IMR-90 (cell line): ENCODE measurements at regions not wholly inside any gene's neighbourhood (a gene's known extent, or its start where the extent isn't known, plus 50 kb on each side); places are given as distances from the start of the nearest gene placed in this dataset.

Source experiments
- ATAC-seq: fragments of 200-7000 bp; cut with Tn5 transposase; 2 replicates; pipeline ENCODE4 v1.9.1; 2020; ENCODE audit warnings: low read depth, mild to moderate bottlenecking, moderate library complexity
- BruUV-seq: library from RNA; stranded (reverse); fragments of 400-500 nt; replicated peaks from 2 replicates; lab custom pipeline; 2021; lab: Mats Ljungman, UMichigan
- CTCF ChIA-PET: fragments of 300-600 bp; formaldehyde crosslinking; extraction: SDS; loops from one replicate; lab custom pipeline; 2021; ENCODE audit warnings: antibody characterized with exemption; lab: Yijun Ruan, JAX
- POLR2A ChIA-PET: fragments of 300-600 bp; sonication (Branson Sonifier 250); formaldehyde crosslinking; loops from one replicate; lab custom pipeline; 2022; ENCODE audit warnings: antibody characterized with exemption; ENCODE audit not compliant: unreplicated experiment; lab: Charles Lee
- DNase-seq: peaks from one replicate; pipeline ENCODE4 v3.0.0; 2013
- H2AFZ ChIP-seq: replicated peaks from 2 replicates; pipeline ENCODE3; 2013; ENCODE audit warnings: low read length, mild to moderate bottlenecking; ENCODE audit not compliant: poor library complexity
- H2AK5ac ChIP-seq: 2 replicates; pipeline ENCODE4 v1.6.1; 2013; ENCODE audit warnings: low read depth, low read length, inconsistent platforms
- H2AK9ac ChIP-seq: replicated peaks from 2 replicates; pipeline ENCODE3; 2013; ENCODE audit warnings: mild to moderate bottlenecking, low read depth, low read length, moderate library complexity; ENCODE audit not compliant: poor library complexity
- H2BK120ac ChIP-seq: 2 replicates; pipeline ENCODE4 v1.6.1; 2013; ENCODE audit warnings: low read depth, low read length, inconsistent platforms
- H2BK15ac ChIP-seq: 3 replicates; pipeline ENCODE4 v1.6.1; 2013; ENCODE audit warnings: low read depth, low read length, inconsistent platforms
- H2BK20ac ChIP-seq: 2 replicates; pipeline ENCODE4 v1.6.1; 2013; ENCODE audit warnings: low read depth, mild to moderate bottlenecking, inconsistent platforms, low read length, moderate library complexity
- H2BK5ac ChIP-seq: 2 replicates; pipeline ENCODE4 v1.6.1; 2013; ENCODE audit warnings: mild to moderate bottlenecking, low read depth, low read length, inconsistent platforms; ENCODE audit not compliant: poor library complexity, severe bottlenecking
- H3K14ac ChIP-seq: replicated peaks from 2 replicates; pipeline ENCODE4 v1.6.1; 2013; ENCODE audit warnings: low read depth, low read length, inconsistent platforms
- H3K18ac ChIP-seq: 2 replicates; pipeline ENCODE4 v1.6.1; 2013; ENCODE audit warnings: low read depth, low read length, control low read depth
- H3K23ac ChIP-seq: 2 replicates; pipeline ENCODE4 v1.6.1; 2013; ENCODE audit warnings: low read depth, low read length, inconsistent platforms
- H3K27ac ChIP-seq: 2 replicates; pipeline ENCODE4 v1.5.1; 2013; ENCODE audit warnings: mild to moderate bottlenecking, control low read depth, low read length; ENCODE audit not compliant: insufficient read depth
- H3K27me3 ChIP-seq: 2 replicates; pipeline ENCODE4 v1.6.1; 2013; ENCODE audit warnings: low read length; ENCODE audit not compliant: control insufficient read depth, insufficient read depth
- H3K36me3 ChIP-seq: 2 replicates; pipeline ENCODE4 v1.6.1; 2013; ENCODE audit warnings: low read length, mixed read lengths; ENCODE audit not compliant: control insufficient read depth, insufficient read depth
- H3K4ac ChIP-seq: 2 replicates; pipeline ENCODE4 v1.6.1; 2013; ENCODE audit warnings: low read depth, low read length, inconsistent platforms
- H3K4me1 ChIP-seq: 2 replicates; pipeline ENCODE4 v1.6.1; 2013; ENCODE audit warnings: low read length, mixed read lengths; ENCODE audit not compliant: control insufficient read depth, insufficient read depth
- H3K4me2 ChIP-seq: 2 replicates; pipeline ENCODE4 v1.6.1; 2013; ENCODE audit warnings: low read depth, mild to moderate bottlenecking, control low read depth, low read length, moderate library complexity
- H3K4me3 ChIP-seq: 2 replicates; pipeline ENCODE4 v1.5.1; 2013; ENCODE audit warnings: low read depth, mild to moderate bottlenecking, control low read depth, low read length, moderate library complexity; ENCODE audit not compliant: insufficient read depth
- H3K56ac ChIP-seq: 2 replicates; pipeline ENCODE4 v1.6.1; 2013; ENCODE audit warnings: low read length, inconsistent platforms; ENCODE audit not compliant: insufficient read depth; ENCODE audit errors: extremely low read depth
- H3K79me1 ChIP-seq, 2 experiments: 2 replicates each; pipeline ENCODE4 v1.6.1; 2013; ENCODE audit warnings: low read length in 2 of 2, inconsistent platforms in 1 of 2, low read depth in 1 of 2
- H3K9ac ChIP-seq: 2 replicates; pipeline ENCODE4 v1.6.1; 2013; ENCODE audit warnings: low read depth, low read length, control low read depth
- H3K9me1 ChIP-seq: 2 replicates; pipeline ENCODE4 v1.6.1; 2013; ENCODE audit warnings: low read length, inconsistent platforms; ENCODE audit not compliant: insufficient read depth
- H3K9me3 ChIP-seq: 2 replicates; pipeline ENCODE4 v1.6.1; 2013; ENCODE audit warnings: low read length; ENCODE audit not compliant: control insufficient read depth, insufficient read depth
- H4K20me1 ChIP-seq: 2 replicates; pipeline ENCODE4 v1.6.1; 2013; ENCODE audit warnings: low read length, inconsistent platforms; ENCODE audit not compliant: insufficient read depth
- H4K5ac ChIP-seq: 2 replicates; pipeline ENCODE4 v1.6.1; 2013; ENCODE audit warnings: mild to moderate bottlenecking, low read depth, low read length, control low read depth
- H4K8ac ChIP-seq, 2 experiments: 2 replicates each; pipeline ENCODE4 v1.6.1; 2013; ENCODE audit warnings: low read depth in 2 of 2, low read length in 2 of 2, control low read depth in 1 of 2, inconsistent platforms in 1 of 2
- H4K91ac ChIP-seq: 2 replicates; pipeline ENCODE4 v1.6.1; 2013; ENCODE audit warnings: low read depth, low read length, inconsistent platforms; ENCODE audit not compliant: insufficient read depth
- BHLHE40 ChIP-seq: fragments of 150-350 bp; IDR thresholded peaks from 2 replicates; pipeline ENCODE4 v1.6.1; 2016; ENCODE audit warnings: mild to moderate bottlenecking, low read depth, low read length
- CTCF ChIP-seq: conservative IDR thresholded peaks from 2 replicates; pipeline ENCODE4 v1.5.1; 2012; ENCODE audit warnings: mild to moderate bottlenecking, low read depth, low read length, improper control_type of control experiment
- FOS ChIP-seq: fragments of 150-350 bp; IDR thresholded peaks from 2 replicates; pipeline ENCODE4 v1.6.1; 2016; ENCODE audit warnings: low read depth, low read length
- RCOR1 ChIP-seq: IDR thresholded peaks from 2 replicates; pipeline ENCODE4 v1.6.1; 2012; ENCODE audit warnings: mild to moderate bottlenecking, low read length, improper control_type of control experiment; ENCODE audit not compliant: insufficient replicate concordance
- WGBS, 2 experiments: methylation state at CpG; one replicate each; pipeline versions ENCODE4 v1.1.5 to v1.1.7; 2013; ENCODE audit warnings: missing lambda C conversion rate in 2 of 2; ENCODE audit not compliant: insufficient read length in 1 of 2; ENCODE audit errors: extremely low coverage in 2 of 2; 5-methylcytosine and 5-hydroxymethylcytosine counted together
- dilution Hi-C: fragments of 300-500 bp; cut with HindIII; formaldehyde crosslinking; loops from one replicate; pipeline ENCODE4 v1.14.3; 2018; ENCODE audit warnings: low sequenced_read_pairs; ENCODE audit not compliant: unreplicated experiment
- in situ Hi-C: fragments of 300-500 bp; cut with MboI; formaldehyde crosslinking; loops from 3 replicates; pipeline ENCODE4 v1.14.3; 2019; ENCODE audit warnings: low sequenced_read_pairs, inconsistent platforms, mixed read lengths
- intact Hi-C: fragments of 100-400 bp; cut with micrococcal nuclease; formaldehyde crosslinking; loops from 2 replicates; pipeline ENCODE4 v1.10.0; 2022

DNA sequence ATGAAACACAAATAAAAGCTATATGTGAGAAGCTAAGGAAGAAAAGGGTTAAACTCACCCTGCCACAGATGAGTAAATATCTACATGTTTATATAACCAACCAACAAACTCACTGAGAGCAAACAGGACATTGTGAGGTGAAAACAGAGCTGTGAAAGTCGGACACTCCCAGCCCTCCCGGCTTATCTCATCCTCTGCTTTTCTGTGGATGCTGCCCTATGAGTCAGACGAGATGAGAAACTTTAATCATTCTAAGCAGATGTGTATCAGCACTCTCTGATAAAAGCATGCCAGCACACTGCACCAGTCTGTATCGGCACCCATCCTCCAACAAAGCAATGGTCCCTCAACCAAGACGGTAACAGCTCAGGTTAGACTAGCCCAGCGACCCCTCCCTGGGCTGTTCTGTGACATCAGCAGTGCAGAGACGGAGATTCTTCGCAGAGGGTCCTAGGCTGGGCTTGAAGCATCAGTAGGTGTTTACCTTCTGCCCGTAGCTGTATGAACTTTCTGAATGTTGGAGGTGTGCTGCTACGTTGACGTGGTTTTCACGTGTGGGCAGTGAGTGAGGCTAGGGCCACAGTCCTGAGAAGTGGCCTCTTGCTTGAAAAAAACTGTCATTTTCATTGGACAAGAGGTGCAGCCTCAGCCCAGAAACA is 119.8 kb upstream of the ALDH1A3 start:
- dilution Hi-C loops (no loop called here), intact Hi-C loops (loop anchor here (1.0 to 5.0 kb wide), 4 partner anchors 39 to 113 kb away; no protein-coding TSS in a partner anchor), in situ Hi-C loops (no loop called here)
- Histone ChIP-seq H3K4me3 (no peak overlapping the region), H3K4me2 (peak overlapping the region; percentile 71), H3K4ac (peak overlapping the region; percentile 81), H4K8ac (peak overlapping the region in 1 of 2 experiments; percentile 47; a peak in 1 of 4 replicates), H3K9ac (no peak overlapping the region), H3K56ac (0 out of 2 replicates have a peak overlapping the region, but pooled peaks have one; percentile 12), H3K4me1 (peaks cover 12% of the 10 kb centered on the region; the same call in 1 of the 2 replicates), H3K18ac (peak overlapping the region; percentile 26; the same call in 1 of the 2 replicates), H4K20me1 (no peaks in the 10 kb centered on the region), H2BK15ac (peak overlapping the region; percentile 2; the same call in 1 of the 3 replicates), H3K27ac (peak overlapping the region; percentile 51; the same call in 1 of the 2 replicates), H3K9me3 (no peaks in the 10 kb centered on the region), H3K9me1 (peaks cover 9% of the 10 kb centered on the region; the same call in 1 of the 2 replicates), H3K27me3 (no peaks in the 10 kb centered on the region), H3K23ac (no peak overlapping the region), H2BK5ac (no peak overlapping the region), H2BK20ac (peak overlapping the region; percentile 51), H2AFZ (peak overlapping the region; percentile 50), H4K91ac (peak overlapping the region; percentile 59; the same call in 1 of the 2 replicates), H3K36me3 (no peaks in the 10 kb centered on the region), H2AK9ac (peak overlapping the region; percentile 62), H4K5ac (no peak overlapping the region; the same call in 1 of the 2 replicates), H2AK5ac (peak overlapping the region; percentile 77), H3K14ac (0 out of 2 replicates have a peak overlapping the region, but pooled peaks have one; percentile 24), H3K79me1 (no peaks in the 10 kb centered on the region), H2BK120ac (peak overlapping the region; percentile 36)
- POLR2A ChIA-PET = no interaction called here
- CTCF ChIA-PET = interaction anchor here (1.1 to 1.4 kb wide), 4 partner anchors 88 to 247 kb away, joined by 3 to 5 read pairs (median 3); no protein-coding TSS in a partner anchor
- peak; percentile 86 for ATAC-seq
- no TSS peak for BruUV-seq
- 52% methylated on average over 5 of the region's 12 CpGs; no CpG with 5 or more reads in 1 of the 2 experiments for WGBS, 2 experiments
- TF ChIP-seq BHLHE40 (peak; percentile 44; the same call in 1 of the 2 replicates), FOS (peak; percentile 57; the same call in 1 of the 2 replicates), RCOR1 (peak; percentile 46), CTCF (no peak)
- peak; percentile 76 for DNase-seq
